AG04450 (cell line): ENCODE measurements at regions not wholly inside any gene's neighbourhood (a gene's known extent, or its start where the extent isn't known, plus 50 kb on each side); places are given as distances from the start of the nearest gene placed in this dataset.

Source experiments
- CTCF ChIA-PET: fragments of 300-600, 350-600 bp; formaldehyde crosslinking; extraction: SDS; loops from one replicate; lab custom pipeline; 2022; ENCODE audit warnings: antibody characterized with exemption, inconsistent platforms; lab: Charles Lee
- POLR2A ChIA-PET: fragments of 350-600 bp; formaldehyde crosslinking; extraction: SDS; loops from one replicate; lab custom pipeline; 2021; ENCODE audit warnings: antibody characterized with exemption, inconsistent platforms; lab: Yijun Ruan, JAX
- DNase-seq: peaks from one replicate; pipeline ENCODE4 v3.0.0-alpha.2; 2011; ENCODE audit warnings: low read depth, low spot score
- H3K27ac ChIP-seq: one replicate; pipeline ENCODE4 v1.5.1; 2012; ENCODE audit warnings: low read depth, low read length, control low read depth
- H3K27me3 ChIP-seq: one replicate; pipeline ENCODE4 v1.6.0; 2012; ENCODE audit warnings: low read length; ENCODE audit not compliant: control insufficient read depth, insufficient read depth
- H3K4me3 ChIP-seq: 2 replicates; pipeline ENCODE4 v1.5.1; 2011; ENCODE audit warnings: mild to moderate bottlenecking, low read depth, low read length, control low read depth
- H3K9me3 ChIP-seq: 2 replicates; pipeline ENCODE4 v1.5.1; 2012; ENCODE audit warnings: low read length; ENCODE audit not compliant: control insufficient read depth, insufficient read depth
- CTCF ChIP-seq: IDR thresholded peaks from 2 replicates; pipeline ENCODE4 v1.5.1; 2011; ENCODE audit warnings: low read depth, low read length, control low read depth, inconsistent platforms

- Histone ChIP-seq H3K27ac (no peak overlapping the region), H3K9me3 (no peaks in the 10 kb centered on the region), H3K27me3 (no peaks in the 10 kb centered on the region), H3K4me3 (no peak overlapping the region)
- DNase-seq = no peak
- ChIA-PET CTCF (no interaction called here), POLR2A (no interaction called here)
- no peak for TF ChIP-seq CTCF
Measured at GRCh38 chr3:152619691-152620090, 215.2 kb upstream of the P2RY1 start.

DNA sequence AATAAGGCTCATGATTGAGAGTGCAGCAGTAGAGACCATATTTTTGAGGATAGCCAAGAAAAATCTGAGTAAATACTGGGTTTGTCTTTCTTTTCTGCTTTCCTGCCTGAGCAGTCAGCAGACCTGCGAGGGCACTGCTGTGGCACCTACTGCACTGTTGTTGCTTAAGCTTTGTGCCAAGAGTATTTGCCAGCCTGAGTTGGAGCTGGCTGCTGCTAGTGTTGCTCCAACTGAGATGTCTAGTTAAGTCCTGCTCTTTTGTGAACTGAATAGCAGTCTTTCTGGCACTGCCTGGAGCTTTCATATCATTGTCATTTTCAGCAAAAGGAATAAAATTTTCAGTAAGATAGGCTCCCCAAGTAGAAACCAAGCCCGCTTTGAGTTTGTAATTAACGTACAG lies 214.5 kb upstream of the P2RY1 start:
- no peak overlapping the region for H3K4me3 ChIP-seq
- CTCF ChIA-PET = no interaction called here
- no peaks in the 10 kb centered on the region for H3K9me3 ChIP-seq
- TF ChIP-seq CTCF = no peak
- POLR2A ChIA-PET = no interaction called here
- no peak overlapping the region for H3K27ac ChIP-seq
- DNase-seq = no peak
- no peaks in the 10 kb centered on the region for H3K27me3 ChIP-seq

DNA sequence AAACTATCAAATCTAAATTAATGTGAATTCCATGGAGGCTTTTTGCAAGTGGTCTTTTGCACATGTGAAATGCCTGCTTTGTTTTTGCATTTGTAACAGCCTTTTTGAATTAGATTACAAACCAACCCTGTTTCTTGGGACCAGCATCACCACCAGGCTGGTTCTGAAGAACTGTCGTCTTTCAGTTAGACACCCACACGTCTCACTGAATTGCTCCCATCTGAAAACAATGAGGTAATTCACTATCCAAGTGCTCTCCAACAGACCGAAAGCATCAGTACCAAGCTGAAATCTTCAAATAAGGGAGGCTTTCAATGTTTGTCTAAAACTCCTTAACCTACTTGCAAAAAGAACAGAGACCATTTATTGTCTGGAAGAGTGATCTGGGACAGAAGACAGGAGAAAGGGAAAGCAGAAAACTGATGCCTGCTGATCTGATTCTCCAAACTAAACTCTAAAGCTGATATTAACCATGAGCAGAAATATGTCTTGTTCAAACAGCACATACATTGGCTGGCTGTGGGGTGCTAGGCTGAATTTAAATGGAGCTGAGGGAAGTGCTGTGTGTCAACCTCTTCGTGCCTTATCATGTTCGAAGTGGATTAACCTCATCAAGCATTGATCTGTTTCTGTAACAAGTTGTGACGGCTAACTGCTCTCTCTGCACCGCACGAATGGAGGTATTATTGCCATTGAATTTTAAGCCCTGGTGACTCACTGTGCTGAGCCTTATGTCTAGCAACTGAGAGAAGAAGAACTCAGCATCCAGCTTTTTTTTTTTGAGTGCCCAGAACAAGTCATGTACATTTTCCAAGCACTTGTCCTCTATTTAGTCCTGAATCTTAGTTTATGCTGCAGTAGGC lies 213.7 kb upstream of the P2RY1 start:
- Histone ChIP-seq H3K4me3 (no peak overlapping the region), H3K9me3 (no peaks in the 10 kb centered on the region), H3K27me3 (no peaks in the 10 kb centered on the region), H3K27ac (no peak overlapping the region)
- CTCF ChIA-PET = no interaction called here
- TF ChIP-seq CTCF = no peak
- no peak for DNase-seq
- POLR2A ChIA-PET = no interaction called here

DNA sequence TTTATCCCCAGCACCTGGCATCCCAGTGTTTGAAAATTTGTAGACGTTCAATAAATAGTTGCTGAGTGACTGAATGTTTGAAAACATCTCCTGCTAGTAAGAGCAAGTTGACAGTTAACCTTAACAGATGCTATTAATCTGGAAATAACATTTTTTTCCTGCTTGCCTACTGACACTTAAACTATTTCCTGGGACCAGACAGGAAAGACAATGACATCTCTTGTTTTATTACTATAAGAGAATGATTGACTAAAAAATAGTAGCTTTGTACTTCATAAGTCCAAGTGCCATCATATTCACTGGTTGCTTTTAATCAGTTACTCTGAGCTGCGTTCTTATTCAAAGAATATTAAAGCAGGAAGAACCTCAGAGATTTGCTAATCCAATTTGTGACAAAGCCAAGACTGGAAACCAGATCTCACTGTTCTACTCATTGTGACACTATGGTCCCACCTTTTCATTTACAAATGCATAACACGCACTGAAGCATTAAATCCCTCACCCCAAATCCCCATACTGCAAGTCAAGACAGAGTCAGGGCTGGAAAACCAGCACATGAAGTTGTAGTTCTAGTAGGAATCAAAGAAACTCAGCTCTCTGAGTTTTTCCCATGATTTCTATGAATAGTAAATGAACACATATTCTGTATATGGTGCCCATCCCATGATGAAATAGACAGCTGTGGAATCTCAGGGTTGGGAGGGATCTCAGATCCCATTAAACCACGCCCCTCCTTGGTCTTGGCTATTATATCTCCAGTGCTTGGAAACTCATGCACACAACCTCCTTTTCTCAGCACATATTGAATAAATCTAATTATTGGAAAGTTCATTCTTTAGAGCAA lies 212.7 kb upstream of the P2RY1 start:
- no peak overlapping the region for H3K4me3 ChIP-seq
- TF ChIP-seq CTCF = no peak
- no peak for DNase-seq
- ChIA-PET CTCF (no interaction called here), POLR2A (no interaction called here)
- no peaks in the 10 kb centered on the region for H3K27me3 ChIP-seq
- no peak overlapping the region for H3K27ac ChIP-seq
- H3K9me3 ChIP-seq = no peaks in the 10 kb centered on the region

- POLR2A ChIA-PET = no interaction called here
- TF ChIP-seq CTCF = no peak
- Histone ChIP-seq H3K27me3 (no peaks in the 10 kb centered on the region), H3K27ac (no peak overlapping the region), H3K9me3 (no peaks in the 10 kb centered on the region), H3K4me3 (no peak overlapping the region)
- CTCF ChIA-PET = no interaction called here
- no peak for DNase-seq
Measured at GRCh38 chr3:152622811-152623167, 212.1 kb upstream of the P2RY1 start.
